ENCODE measurements at regions not wholly inside any gene's neighbourhood (a gene's known extent, or its start where the extent isn't known, plus 50 kb on each side); places are given as distances from the start of the nearest gene placed in this dataset.
"Not testable (repeated sequence)": the region's sequence is repeated elsewhere in the genome, so short reads cannot be mapped to it uniquely, and the experiment has no call there.

- Mint-ChIP-seq H3K27ac (no peak overlapping the region), H3K27me3 (no peaks in the 10 kb centered on the region), H3K36me3 (no peaks in the 10 kb centered on the region), H3K9me3 (peaks cover 10% of the 10 kb centered on the region), H3K4me3 (no peak overlapping the region), H3K4me1 (no peaks in the 10 kb centered on the region)
Measured at GRCh38 chr9:65432051-65432450, 147.0 kb upstream of the FOXD4L5 start.

- Mint-ChIP-seq H3K9me3 (peaks cover 17% of the 10 kb centered on the region), H3K36me3 (no peaks in the 10 kb centered on the region), H3K27ac (no peak overlapping the region), H3K27me3 (no peaks in the 10 kb centered on the region), H3K4me3 (no peak overlapping the region), H3K4me1 (no peaks in the 10 kb centered on the region)
Measured at GRCh38 chr9:65430221-65430620, 145.2 kb upstream of the FOXD4L5 start.

GRCh38 chr9:65427361-65427760 is 142.4 kb upstream of the FOXD4L5 start:
- H3K4me3 Mint-ChIP-seq, H3K27ac Mint-ChIP-seq: not testable (repeated sequence)
- H3K9me3 Mint-ChIP-seq, result peaks cover 15% of the 10 kb centered on the region

GRCh38 chr9:65426813-65427212 is 141.8 kb upstream of the FOXD4L5 start:
- not testable (repeated sequence) for H3K4me3 Mint-ChIP-seq
- peaks cover 11% of the 10 kb centered on the region for H3K9me3 Mint-ChIP-seq

More at GRCh38 chr9:65427361-65427760, 142.4 kb upstream of the FOXD4L5 start:
- not testable (repeated sequence) for H3K36me3 Mint-ChIP-seq, H3K27me3 Mint-ChIP-seq, H3K4me1 Mint-ChIP-seq

GRCh38 chr9:65426231-65426630 is 141.2 kb upstream of the FOXD4L5 start:
- Mint-ChIP-seq H3K9me3 (peaks cover 11% of the 10 kb centered on the region), H3K27ac (no peak overlapping the region), H3K36me3 (no peaks in the 10 kb centered on the region), H3K4me1 (no peaks in the 10 kb centered on the region), H3K4me3 (no peak overlapping the region), H3K27me3 (no peaks in the 10 kb centered on the region)

More at GRCh38 chr9:65426813-65427212, 141.8 kb upstream of the FOXD4L5 start:
- H3K27me3 Mint-ChIP-seq, H3K36me3 Mint-ChIP-seq, H3K4me1 Mint-ChIP-seq, H3K27ac Mint-ChIP-seq: not testable (repeated sequence)

GRCh38 chr9:65425183-65425582 is 140.2 kb upstream of the FOXD4L5 start:
- not testable (repeated sequence) for H3K4me1 Mint-ChIP-seq, H3K36me3 Mint-ChIP-seq, H3K4me3 Mint-ChIP-seq, H3K27me3 Mint-ChIP-seq, H3K27ac Mint-ChIP-seq
- H3K9me3 Mint-ChIP-seq, result peaks cover 11% of the 10 kb centered on the region

GRCh38 chr9:65424437-65424984 is 139.5 kb upstream of the FOXD4L5 start:
- not testable (repeated sequence) for H3K36me3 Mint-ChIP-seq, H3K4me1 Mint-ChIP-seq, H3K4me3 Mint-ChIP-seq, H3K27ac Mint-ChIP-seq, H3K27me3 Mint-ChIP-seq
- peaks cover 12% of the 10 kb centered on the region for H3K9me3 Mint-ChIP-seq

- not testable (repeated sequence) for H3K27me3 Mint-ChIP-seq, H3K36me3 Mint-ChIP-seq, H3K4me1 Mint-ChIP-seq, H3K4me3 Mint-ChIP-seq, H3K27ac Mint-ChIP-seq
- H3K9me3 Mint-ChIP-seq, result peaks cover 17% of the 10 kb centered on the region
Measured at GRCh38 chr9:65423691-65424436, 138.9 kb upstream of the FOXD4L5 start.

- not testable (repeated sequence) for H3K27me3 Mint-ChIP-seq, H3K4me3 Mint-ChIP-seq, H3K27ac Mint-ChIP-seq, H3K4me1 Mint-ChIP-seq, H3K36me3 Mint-ChIP-seq
- H3K9me3 Mint-ChIP-seq, result peaks cover 17% of the 10 kb centered on the region
Measured at GRCh38 chr9:65422966-65423690, 138.1 kb upstream of the FOXD4L5 start.

- not testable (repeated sequence) for H3K27ac Mint-ChIP-seq, H3K27me3 Mint-ChIP-seq, H3K36me3 Mint-ChIP-seq, H3K4me3 Mint-ChIP-seq, H3K4me1 Mint-ChIP-seq
- peaks cover 17% of the 10 kb centered on the region for H3K9me3 Mint-ChIP-seq
Measured at GRCh38 chr9:65421486-65421885, 136.5 kb upstream of the FOXD4L5 start.

- H3K36me3 Mint-ChIP-seq, result peaks cover 1% of the 10 kb centered on the region
- H3K4me1 Mint-ChIP-seq, result no peaks in the 10 kb centered on the region
- H3K9me3 Mint-ChIP-seq, result peaks cover 15% of the 10 kb centered on the region
- no peak overlapping the region for H3K4me3 Mint-ChIP-seq
- H3K27me3 Mint-ChIP-seq, result no peaks in the 10 kb centered on the region
- no peak overlapping the region for H3K27ac Mint-ChIP-seq
Measured at GRCh38 chr9:65420771-65421170, 135.8 kb upstream of the FOXD4L5 start.

- H3K9me3 Mint-ChIP-seq, H3K27me3 Mint-ChIP-seq, H3K36me3 Mint-ChIP-seq, H3K4me3 Mint-ChIP-seq, H3K4me1 Mint-ChIP-seq, H3K27ac Mint-ChIP-seq: not testable (repeated sequence)
Measured at GRCh38 chr9:65418966-65419365, 134.0 kb upstream of the FOXD4L5 start.

GRCh38 chr9:65416948-65417347 is 131.9 kb upstream of the FOXD4L5 start:
- H3K36me3 Mint-ChIP-seq, H3K4me3 Mint-ChIP-seq, H3K9me3 Mint-ChIP-seq, H3K27ac Mint-ChIP-seq, H3K4me1 Mint-ChIP-seq, H3K27me3 Mint-ChIP-seq: not testable (repeated sequence)

GRCh38 chr9:65414249-65414648 is 129.2 kb upstream of the FOXD4L5 start:
- not testable (repeated sequence) for H3K27me3 Mint-ChIP-seq, H3K4me1 Mint-ChIP-seq, H3K9me3 Mint-ChIP-seq

GRCh38 chr9:65413371-65413770 is 128.4 kb upstream of the FOXD4L5 start:
- H3K27me3 Mint-ChIP-seq, H3K27ac Mint-ChIP-seq, H3K4me3 Mint-ChIP-seq, H3K4me1 Mint-ChIP-seq, H3K9me3 Mint-ChIP-seq, H3K36me3 Mint-ChIP-seq: not testable (repeated sequence)

More at GRCh38 chr9:65414249-65414648, 129.2 kb upstream of the FOXD4L5 start:
- not testable (repeated sequence) for H3K36me3 Mint-ChIP-seq, H3K4me3 Mint-ChIP-seq, H3K27ac Mint-ChIP-seq

GRCh38 chr9:65411901-65412300 is 126.9 kb upstream of the FOXD4L5 start:
- Mint-ChIP-seq H3K27ac (no peak overlapping the region), H3K36me3 (no peaks in the 10 kb centered on the region), H3K9me3 (no peaks in the 10 kb centered on the region), H3K27me3 (no peaks in the 10 kb centered on the region), H3K4me1 (no peaks in the 10 kb centered on the region), H3K4me3 (no peak overlapping the region)

All from activated naive CD4-positive, alpha-beta T cell treated with anti-CD3 and anti-CD28 coated beads, Interleukin-2, amount 50 U/mL, for 24 hours (primary cell).